OCI-LY7 (cell line): ENCODE measurements at regions not wholly inside any gene's neighbourhood (a gene's known extent, or its start where the extent isn't known, plus 50 kb on each side); places are given as distances from the start of the nearest gene placed in this dataset.

ENCODE experiments used
- BruUV-seq: library from RNA; stranded (reverse); fragments of 400-500 nt; replicated peaks from 2 replicates; lab custom pipeline; 2021; lab: Mats Ljungman, UMichigan
- CTCF ChIA-PET: fragments of 300-600 bp; sonication (Branson Sonifier 250); formaldehyde crosslinking; loops from one replicate; lab custom pipeline; 2022; ENCODE audit warnings: antibody characterized with exemption; ENCODE audit not compliant: unreplicated experiment; lab: Charles Lee
- POLR2A ChIA-PET: fragments of 300-600 bp; sonication (Branson Sonifier 250); formaldehyde crosslinking; loops from one replicate; lab custom pipeline; 2022; ENCODE audit warnings: antibody characterized with exemption; lab: Charles Lee
- DNase-seq: peaks from one replicate; pipeline ENCODE4 v3.0.0-alpha.2; 2015; ENCODE audit warnings: low spot score
- H2AFZ ChIP-seq: fragments of 200-600 bp; sonication (generic), shearing (Covaris generic); 2 replicates; pipeline ENCODE4 v1.6.1; 2014; ENCODE audit warnings: mild to moderate bottlenecking, antibody characterized with exemption, low read length, moderate library complexity
- H3K27ac ChIP-seq: fragments of 200-600 bp; sonication (generic); 2 replicates; pipeline ENCODE4 v1.5.1; 2014; ENCODE audit warnings: mixed run types, low read depth, mild to moderate bottlenecking, moderate library complexity, low read length, inconsistent platforms; ENCODE audit not compliant: poor library complexity, severe bottlenecking
- H3K36me3 ChIP-seq: fragments of 200-600 bp; sonication (generic); 2 replicates; pipeline ENCODE4 v1.6.1; 2014; ENCODE audit warnings: mild to moderate bottlenecking, antibody characterized with exemption, low read length, moderate library complexity, mixed read lengths; ENCODE audit not compliant: insufficient read depth
- H3K4me1 ChIP-seq: fragments of 200-600 bp; sonication (generic); 2 replicates; pipeline ENCODE4 v1.5.1; 2014; ENCODE audit warnings: mild to moderate bottlenecking, low read length; ENCODE audit not compliant: insufficient read depth, poor library complexity, severe bottlenecking
- H3K4me2 ChIP-seq: fragments of 200-600 bp; sonication (generic); 2 replicates; pipeline ENCODE4 v1.6.1; 2014; ENCODE audit warnings: mild to moderate bottlenecking, low read length
- H3K4me3 ChIP-seq: fragments of 200-600 bp; sonication (generic); 2 replicates; pipeline ENCODE4 v1.5.1; 2014; ENCODE audit warnings: mild to moderate bottlenecking, low read depth, low read length; ENCODE audit not compliant: poor library complexity, severe bottlenecking
- H3K79me2 ChIP-seq: fragments of 200-600 bp; sonication (generic); 2 replicates; pipeline ENCODE4 v1.6.1; 2016; ENCODE audit warnings: low read depth, mild to moderate bottlenecking, low read length, moderate library complexity, mixed read lengths; ENCODE audit not compliant: insufficient read depth
- H3K9me2 ChIP-seq: fragments of 200-600 bp; sonication (generic); 2 replicates; pipeline ENCODE4 v1.6.1; 2016; ENCODE audit warnings: mild to moderate bottlenecking, low read length, mixed read lengths; ENCODE audit not compliant: insufficient read depth
- H3K9me3 ChIP-seq: fragments of 200-600 bp; sonication (generic); 2 replicates; pipeline ENCODE4 v1.6.1; 2014; ENCODE audit warnings: mild to moderate bottlenecking, mixed run types, low read length, mixed read lengths
- H4K20me1 ChIP-seq: fragments of 200-600 bp; sonication (generic); 2 replicates; pipeline ENCODE4 v1.6.1; 2014; ENCODE audit warnings: mild to moderate bottlenecking, antibody characterized with exemption, low read length, moderate library complexity, mixed read lengths; ENCODE audit not compliant: insufficient read depth
- EZH2phosphoT487 ChIP-seq: fragments of 200-600 bp; sonication (generic); IDR thresholded peaks from 2 replicates; pipeline ENCODE4 v1.6.1; 2018; ENCODE audit warnings: low read depth, borderline replicate concordance, mild to moderate bottlenecking, mixed run types, antibody characterized with exemption, low read length, moderate library complexity, mixed read lengths
- intact Hi-C: fragments of 100-400 bp; cut with micrococcal nuclease; formaldehyde crosslinking; loops from one replicate; pipeline ENCODE4 v1.10.0; 2022; ENCODE audit not compliant: unreplicated experiment
- TF ChIP-seq, protein P1 (sequence below): fragments of 200-600 bp; sonication (generic); conservative IDR thresholded peaks from 2 replicates; pipeline ENCODE4 v1.5.1; 2014; ENCODE audit warnings: mild to moderate bottlenecking, antibody characterized with exemption, low read length, moderate library complexity, mixed read lengths

DNA sequence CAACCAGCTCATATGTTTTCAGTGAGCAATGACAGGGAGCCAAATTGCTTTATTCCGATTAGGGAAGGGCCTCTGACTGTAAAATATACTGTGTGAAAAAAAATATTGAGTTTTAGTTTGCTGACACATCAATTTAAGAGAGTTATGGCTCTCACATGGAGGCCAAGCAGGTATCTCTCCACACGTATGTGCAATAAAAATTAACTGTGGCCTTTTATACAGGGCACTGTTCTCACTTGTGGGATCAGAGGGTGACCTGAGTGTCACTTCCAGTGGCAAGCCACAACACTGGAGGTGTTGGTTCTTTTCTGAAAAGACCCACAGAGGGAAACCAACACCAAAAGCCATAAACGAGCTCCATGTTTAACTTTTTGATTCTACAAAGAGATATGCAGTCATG lies 462.8 kb downstream of the MID1IP1 start:
- intact Hi-C loops, result loop anchor here (10.0 kb wide), 1 partner anchor 181 kb away; no protein-coding TSS in a partner anchor
- BruUV-seq, result no TSS peak
- no peak for DNase-seq

DNA sequence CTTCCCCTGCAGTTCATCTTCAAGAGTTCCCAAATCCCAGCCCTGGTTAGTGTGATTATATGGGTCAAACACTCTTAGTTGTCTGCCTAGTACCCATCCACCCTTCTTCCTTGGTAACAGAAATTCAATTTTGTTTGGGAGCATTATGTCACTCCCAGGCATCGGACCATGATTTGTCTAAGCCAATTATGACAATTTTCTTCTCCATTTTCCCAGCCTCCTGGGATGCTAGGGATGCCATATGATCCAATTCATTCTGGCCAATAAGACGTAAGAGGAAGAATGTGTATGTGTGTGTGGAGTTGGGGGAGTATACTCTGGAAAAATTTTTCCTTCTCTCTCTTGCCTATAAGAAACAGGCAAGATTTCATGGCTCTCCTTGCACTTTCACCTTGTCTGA lies 465.9 kb downstream of the MID1IP1 start:
- H3K36me3 ChIP-seq, result no peaks in the 10 kb centered on the region
- DNase-seq, result no peak
- no peak overlapping the region for H3K4me2 ChIP-seq
- no peak overlapping the region for H3K4me3 ChIP-seq
- H3K9me3 ChIP-seq, result no peaks in the 10 kb centered on the region
- no TSS peak for BruUV-seq
- intact Hi-C loops, result loop anchor here (10.0 kb wide), 1 partner anchor 178 kb away; no protein-coding TSS in a partner anchor
- H3K4me1 ChIP-seq, result no peaks in the 10 kb centered on the region
- H3K9me2 ChIP-seq, result no peaks in the 10 kb centered on the region
- H2AFZ ChIP-seq, result no peak overlapping the region
- TF ChIP-seq, protein P1, sequence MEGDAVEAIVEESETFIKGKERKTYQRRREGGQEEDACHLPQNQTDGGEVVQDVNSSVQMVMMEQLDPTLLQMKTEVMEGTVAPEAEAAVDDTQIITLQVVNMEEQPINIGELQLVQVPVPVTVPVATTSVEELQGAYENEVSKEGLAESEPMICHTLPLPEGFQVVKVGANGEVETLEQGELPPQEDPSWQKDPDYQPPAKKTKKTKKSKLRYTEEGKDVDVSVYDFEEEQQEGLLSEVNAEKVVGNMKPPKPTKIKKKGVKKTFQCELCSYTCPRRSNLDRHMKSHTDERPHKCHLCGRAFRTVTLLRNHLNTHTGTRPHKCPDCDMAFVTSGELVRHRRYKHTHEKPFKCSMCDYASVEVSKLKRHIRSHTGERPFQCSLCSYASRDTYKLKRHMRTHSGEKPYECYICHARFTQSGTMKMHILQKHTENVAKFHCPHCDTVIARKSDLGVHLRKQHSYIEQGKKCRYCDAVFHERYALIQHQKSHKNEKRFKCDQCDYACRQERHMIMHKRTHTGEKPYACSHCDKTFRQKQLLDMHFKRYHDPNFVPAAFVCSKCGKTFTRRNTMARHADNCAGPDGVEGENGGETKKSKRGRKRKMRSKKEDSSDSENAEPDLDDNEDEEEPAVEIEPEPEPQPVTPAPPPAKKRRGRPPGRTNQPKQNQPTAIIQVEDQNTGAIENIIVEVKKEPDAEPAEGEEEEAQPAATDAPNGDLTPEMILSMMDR, result no peak
- TF ChIP-seq EZH2phosphoT487, result no peak
- no peak overlapping the region for H3K27ac ChIP-seq
- POLR2A ChIA-PET, result no interaction called here
- H4K20me1 ChIP-seq, result no peaks in the 10 kb centered on the region
- H3K79me2 ChIP-seq, result no peaks in the 10 kb centered on the region
- CTCF ChIA-PET, result no interaction called here

More for the DNA sequence above, 462.8 kb downstream of the MID1IP1 start:
- Histone ChIP-seq H3K9me3 (no peaks in the 10 kb centered on the region), H3K9me2 (no peaks in the 10 kb centered on the region), H3K4me1 (no peaks in the 10 kb centered on the region), H2AFZ (no peak overlapping the region), H3K36me3 (no peaks in the 10 kb centered on the region), H3K27ac (no peak overlapping the region), H4K20me1 (no peaks in the 10 kb centered on the region), H3K4me2 (no peak overlapping the region), H3K79me2 (no peaks in the 10 kb centered on the region), H3K4me3 (no peak overlapping the region)
- no peak for TF ChIP-seq EZH2phosphoT487
- TF ChIP-seq, protein P1, result no peak
- ChIA-PET POLR2A (no interaction called here), CTCF (no interaction called here)

- no peak for TF ChIP-seq EZH2phosphoT487
- TF ChIP-seq, protein P1, result no peak
- Histone ChIP-seq H3K36me3 (no peaks in the 10 kb centered on the region), H3K4me1 (no peaks in the 10 kb centered on the region), H2AFZ (no peak overlapping the region), H3K27ac (no peak overlapping the region), H3K4me2 (no peak overlapping the region), H3K4me3 (no peak overlapping the region), H3K9me2 (no peaks in the 10 kb centered on the region), H4K20me1 (no peaks in the 10 kb centered on the region), H3K9me3 (no peaks in the 10 kb centered on the region), H3K79me2 (no peaks in the 10 kb centered on the region)
- ChIA-PET POLR2A (no interaction called here), CTCF (no interaction called here)
- intact Hi-C loops, result loop anchor here (10.0 kb wide), 1 partner anchor 177 kb away; no protein-coding TSS in a partner anchor
- BruUV-seq, result no TSS peak
- no peak for DNase-seq
Measured at GRCh38 chrX:39268207-39268606, 466.9 kb downstream of the MID1IP1 start.
